IMR-90 (cell line): ENCODE measurements at regions not wholly inside any gene's neighbourhood (a gene's known extent, or its start where the extent isn't known, plus 50 kb on each side); places are given as distances from the start of the nearest gene placed in this dataset.
"Not testable (repeated sequence)": the region's sequence is repeated elsewhere in the genome, so short reads cannot be mapped to it uniquely, and the experiment has no call there.

Experiments
- CEBPB ChIP-seq: IDR thresholded peaks from 2 replicates; pipeline ENCODE4 v1.6.1; 2012; ENCODE audit warnings: low read depth, low read length, improper control_type of control experiment
- FOS ChIP-seq: fragments of 150-350 bp; IDR thresholded peaks from 2 replicates; pipeline ENCODE4 v1.6.1; 2016; ENCODE audit warnings: low read depth, low read length
- MAZ ChIP-seq: IDR thresholded peaks from 2 replicates; pipeline ENCODE4 v1.6.1; 2012; ENCODE audit warnings: low read depth, mild to moderate bottlenecking, low read length, improper control_type of control experiment, moderate library complexity, borderline replicate concordance
- POLR2A ChIP-seq: IDR thresholded peaks from 2 replicates; pipeline ENCODE4 v1.6.1; 2012; ENCODE audit warnings: mild to moderate bottlenecking, low read depth, low read length
- RAD21 ChIP-seq: IDR thresholded peaks from 2 replicates; pipeline ENCODE4 v1.6.1; 2012; ENCODE audit warnings: low read length, improper control_type of control experiment
- TF ChIP-seq, protein P1 (sequence below): conservative IDR thresholded peaks from 2 replicates; pipeline ENCODE4 v1.5.1; 2012; ENCODE audit warnings: mild to moderate bottlenecking, low read depth, low read length, improper control_type of control experiment
- TF ChIP-seq, protein P2 (sequence below): fragments of 150-350 bp; IDR thresholded peaks from 2 replicates; pipeline ENCODE4 v1.6.1; 2016; ENCODE audit warnings: low read depth, mild to moderate bottlenecking, low read length, moderate library complexity, borderline replicate concordance

DNA sequence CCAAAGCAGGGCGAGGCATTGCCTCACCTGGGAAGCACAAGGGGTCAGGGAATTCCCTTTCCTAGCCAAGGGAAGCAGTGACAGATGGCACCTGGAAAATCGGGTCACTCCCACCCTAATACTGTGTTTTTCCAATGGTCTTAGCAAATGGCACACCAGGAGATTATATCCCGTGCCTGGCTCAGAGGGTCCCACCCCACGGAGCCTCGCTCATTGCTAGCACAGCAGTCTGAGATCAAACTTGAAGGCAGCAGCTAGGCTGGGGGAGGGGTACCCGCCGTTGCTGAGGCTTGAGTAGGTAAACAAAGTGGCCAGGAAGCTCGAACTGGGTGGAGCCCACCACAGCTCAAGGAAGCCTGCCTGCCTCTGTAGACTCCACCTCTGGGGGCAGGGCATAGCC, 664.6 kb downstream of the NUP35 start:
- TF ChIP-seq POLR2A, RAD21, MAZ, CEBPB, FOS: not testable (repeated sequence)
- TF ChIP-seq, protein P1, sequence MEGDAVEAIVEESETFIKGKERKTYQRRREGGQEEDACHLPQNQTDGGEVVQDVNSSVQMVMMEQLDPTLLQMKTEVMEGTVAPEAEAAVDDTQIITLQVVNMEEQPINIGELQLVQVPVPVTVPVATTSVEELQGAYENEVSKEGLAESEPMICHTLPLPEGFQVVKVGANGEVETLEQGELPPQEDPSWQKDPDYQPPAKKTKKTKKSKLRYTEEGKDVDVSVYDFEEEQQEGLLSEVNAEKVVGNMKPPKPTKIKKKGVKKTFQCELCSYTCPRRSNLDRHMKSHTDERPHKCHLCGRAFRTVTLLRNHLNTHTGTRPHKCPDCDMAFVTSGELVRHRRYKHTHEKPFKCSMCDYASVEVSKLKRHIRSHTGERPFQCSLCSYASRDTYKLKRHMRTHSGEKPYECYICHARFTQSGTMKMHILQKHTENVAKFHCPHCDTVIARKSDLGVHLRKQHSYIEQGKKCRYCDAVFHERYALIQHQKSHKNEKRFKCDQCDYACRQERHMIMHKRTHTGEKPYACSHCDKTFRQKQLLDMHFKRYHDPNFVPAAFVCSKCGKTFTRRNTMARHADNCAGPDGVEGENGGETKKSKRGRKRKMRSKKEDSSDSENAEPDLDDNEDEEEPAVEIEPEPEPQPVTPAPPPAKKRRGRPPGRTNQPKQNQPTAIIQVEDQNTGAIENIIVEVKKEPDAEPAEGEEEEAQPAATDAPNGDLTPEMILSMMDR, result not testable (repeated sequence)
- TF ChIP-seq, protein P2, sequence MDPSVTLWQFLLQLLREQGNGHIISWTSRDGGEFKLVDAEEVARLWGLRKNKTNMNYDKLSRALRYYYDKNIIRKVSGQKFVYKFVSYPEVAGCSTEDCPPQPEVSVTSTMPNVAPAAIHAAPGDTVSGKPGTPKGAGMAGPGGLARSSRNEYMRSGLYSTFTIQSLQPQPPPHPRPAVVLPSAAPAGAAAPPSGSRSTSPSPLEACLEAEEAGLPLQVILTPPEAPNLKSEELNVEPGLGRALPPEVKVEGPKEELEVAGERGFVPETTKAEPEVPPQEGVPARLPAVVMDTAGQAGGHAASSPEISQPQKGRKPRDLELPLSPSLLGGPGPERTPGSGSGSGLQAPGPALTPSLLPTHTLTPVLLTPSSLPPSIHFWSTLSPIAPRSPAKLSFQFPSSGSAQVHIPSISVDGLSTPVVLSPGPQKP, result not testable (repeated sequence)
